ENCODE measurements at regions not wholly inside any gene's neighbourhood (a gene's known extent, or its start where the extent isn't known, plus 50 kb on each side); places are given as distances from the start of the nearest gene placed in this dataset.

DNA sequence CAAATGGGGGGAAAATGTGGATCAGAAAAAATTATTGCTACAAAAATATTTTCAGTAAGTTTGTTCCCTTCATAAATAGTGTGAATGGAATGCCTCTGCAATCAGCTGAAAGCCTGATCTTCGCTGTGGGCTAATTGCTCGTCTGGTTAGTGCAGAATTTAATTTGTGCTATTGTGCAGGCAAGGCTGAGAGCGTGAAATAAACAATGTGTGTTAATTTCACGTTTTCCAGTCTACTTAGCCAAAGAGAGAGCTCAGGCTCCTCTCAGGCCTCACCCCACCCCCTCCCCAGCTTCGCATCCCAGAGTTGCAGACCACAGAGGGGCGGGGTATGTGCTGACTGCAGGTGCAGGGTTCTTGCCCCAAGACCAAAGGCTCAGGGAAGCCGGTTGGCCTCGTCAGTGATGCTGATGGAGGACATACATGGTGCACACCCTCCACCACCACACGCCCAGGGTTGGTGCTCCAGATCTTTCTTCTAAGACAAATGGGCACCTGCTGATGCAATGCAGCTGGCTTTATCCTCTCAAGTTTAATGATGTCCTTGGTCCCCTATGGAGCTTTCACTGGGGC is 302.6 kb upstream of the SLC14A2 start:
- no peak for DNase-seq (ENCODE audit: low spot score)

DNA sequence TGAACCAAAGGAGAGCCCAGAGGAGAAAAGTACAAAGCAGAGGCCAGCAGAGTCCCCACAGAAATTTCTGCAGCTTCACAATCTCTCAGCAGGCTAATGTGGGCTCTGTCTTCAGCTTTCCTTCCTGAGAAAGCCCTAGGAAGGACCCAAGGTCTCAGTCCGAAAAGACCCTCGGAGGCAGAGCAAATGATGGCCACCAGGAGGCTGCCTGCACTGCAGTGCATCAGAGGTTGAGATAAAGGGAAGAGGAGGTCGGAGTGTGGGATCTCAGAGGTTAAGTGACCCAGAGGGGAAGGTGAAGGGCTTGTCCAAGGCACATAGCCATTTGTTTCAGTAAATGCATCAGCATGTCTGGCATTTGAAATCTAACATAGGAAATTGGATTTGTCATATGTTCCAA is 299.1 kb upstream of the SLC14A2 start:
- DNase-seq (ENCODE audit: low spot score) = no peak

DNA sequence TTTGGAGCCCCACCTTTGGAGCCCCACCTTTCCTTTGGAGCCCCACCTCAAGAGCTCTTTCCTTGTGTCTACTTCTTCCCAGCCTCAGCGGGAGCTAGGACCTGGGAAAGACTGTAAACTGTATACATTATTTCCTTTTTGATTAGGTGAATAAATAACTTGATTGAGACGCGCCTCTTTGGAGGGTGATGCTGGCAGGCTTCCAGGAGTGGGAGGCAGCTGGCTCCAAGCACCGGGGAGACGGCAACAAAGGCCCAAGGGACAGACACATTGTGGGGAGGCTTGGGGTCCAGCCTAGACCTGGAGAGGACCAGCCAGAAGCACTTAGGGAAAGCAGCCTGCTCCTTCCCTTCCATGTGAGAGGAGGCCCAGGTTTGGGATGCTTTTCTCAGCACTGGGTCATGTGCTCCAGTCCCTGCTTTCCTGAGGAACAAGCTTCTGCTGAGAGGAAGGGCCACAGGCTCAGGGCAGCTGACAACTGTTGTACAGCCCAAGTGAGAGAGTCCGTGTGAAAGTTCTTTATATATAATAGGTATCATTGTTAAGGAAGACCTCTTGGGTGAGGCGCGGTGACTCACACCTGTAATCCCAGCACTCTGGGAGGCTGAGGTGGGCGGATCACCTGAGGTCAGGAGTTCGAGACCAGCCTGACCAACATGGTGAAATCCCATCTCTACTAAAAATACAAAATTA is 297.2 kb upstream of the SLC14A2 start:
- DNase-seq (ENCODE audit: low spot score) = no peak

DNA sequence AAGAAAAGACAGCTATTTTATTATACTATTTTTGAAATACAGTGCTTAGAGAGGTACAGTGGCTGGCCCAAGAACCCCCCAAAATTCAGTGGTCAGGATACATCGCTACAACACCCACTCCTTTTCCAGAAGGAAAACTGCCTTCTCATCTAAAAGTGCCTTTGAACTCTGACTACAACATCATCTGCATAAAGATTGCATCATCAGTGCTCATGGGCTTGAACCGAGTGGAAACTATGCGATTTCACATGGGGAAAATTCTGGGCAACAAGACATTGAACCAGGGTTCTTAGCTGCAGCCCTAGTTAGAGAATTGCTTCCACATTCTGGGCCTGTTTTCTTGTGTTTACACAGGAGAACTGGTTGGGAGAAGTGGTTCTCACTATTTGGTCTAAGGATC is 294.6 kb upstream of the SLC14A2 start:
- no peak for DNase-seq (ENCODE audit: low spot score)

DNA sequence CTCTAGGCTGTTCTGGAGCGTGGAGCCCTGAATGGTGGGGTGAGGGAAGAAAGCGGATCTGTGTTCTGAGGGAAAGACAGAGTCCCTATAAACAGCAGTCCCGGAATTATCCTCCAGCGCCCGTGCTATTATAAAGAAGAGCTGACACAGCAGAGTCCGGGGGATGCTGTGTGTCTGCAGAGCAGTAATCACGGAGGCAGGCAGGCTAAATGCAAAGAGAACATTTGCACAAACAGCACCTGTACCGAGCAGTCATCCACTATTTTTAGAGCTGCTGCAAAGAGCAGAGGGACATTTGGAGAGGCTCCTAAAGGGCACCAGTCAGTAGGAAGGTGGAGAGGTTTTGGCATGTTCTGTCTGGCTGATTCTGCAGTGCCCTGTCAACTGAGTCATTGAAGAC is 293.8 kb upstream of the SLC14A2 start:
- peak; percentile 48 for DNase-seq (ENCODE audit: low spot score)

DNA sequence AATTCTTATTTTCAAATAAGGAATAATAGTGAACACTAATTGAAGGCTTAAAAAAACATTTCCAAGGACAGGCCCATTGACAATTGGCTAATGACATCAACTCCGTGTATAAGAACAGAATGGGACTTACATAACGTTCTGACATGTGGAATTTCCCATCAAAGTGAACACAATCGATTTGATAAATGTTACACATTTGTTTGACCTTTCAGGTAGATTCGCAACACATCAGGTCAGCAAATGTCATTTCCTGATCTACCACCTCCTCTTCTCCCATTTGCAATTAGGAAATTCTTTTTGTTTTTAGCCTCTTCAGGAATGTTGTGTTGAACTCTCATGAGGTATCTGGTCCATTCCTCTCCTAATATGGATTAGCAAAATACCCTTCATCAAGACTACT is 292.9 kb upstream of the SLC14A2 start:
- no peak for DNase-seq (ENCODE audit: low spot score)

DNA sequence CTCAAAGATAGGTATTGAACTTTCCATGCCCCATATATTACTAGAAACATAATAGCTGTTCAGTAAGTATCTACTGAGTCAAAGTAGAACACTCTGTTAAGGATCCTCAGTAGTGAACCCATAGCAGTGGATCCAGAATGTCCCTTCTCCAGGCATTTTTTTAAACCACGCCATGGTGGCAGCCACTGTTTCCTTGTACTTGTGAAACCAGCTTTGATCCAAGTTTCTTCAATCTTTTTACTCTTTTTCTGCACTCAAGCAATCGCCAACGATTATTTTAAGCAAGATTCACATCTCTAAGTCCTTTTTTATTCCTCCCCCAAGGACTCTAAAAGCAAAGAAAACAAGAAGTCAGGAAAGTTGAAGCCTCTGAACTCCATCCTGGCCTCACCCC is 291.2 kb upstream of the SLC14A2 start:
- no peak for DNase-seq (ENCODE audit: low spot score)

DNA sequence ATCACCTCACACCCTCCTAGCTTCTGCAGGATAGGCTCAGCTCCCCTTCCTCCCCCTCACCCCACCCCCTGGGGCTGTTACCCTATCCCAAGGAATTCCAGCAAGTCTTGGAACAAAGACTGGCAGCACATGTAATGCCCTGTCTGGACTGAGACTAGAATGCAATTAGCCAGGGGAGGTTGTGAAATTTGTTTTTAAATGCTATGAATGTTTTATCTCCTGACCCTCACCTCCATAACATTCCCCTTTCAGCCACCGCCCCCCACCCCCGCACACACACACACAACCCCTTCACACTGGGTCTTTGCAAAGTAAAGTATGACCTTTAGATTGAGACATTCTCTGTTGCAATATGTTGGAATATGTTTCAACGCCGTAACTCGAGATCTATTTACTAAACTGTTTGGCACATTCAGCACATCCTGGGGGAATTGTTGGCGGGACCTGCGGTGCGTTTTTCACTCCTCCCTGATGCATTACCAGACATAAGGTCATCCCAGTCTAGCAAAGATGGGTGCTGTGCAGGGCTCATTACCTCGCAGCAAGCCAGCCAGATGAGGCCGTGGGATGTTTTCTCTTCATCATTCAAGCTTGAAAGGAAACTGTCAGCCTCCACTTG is 290.7 kb upstream of the SLC14A2 start:
- DNase-seq (ENCODE audit: low spot score) = peak; percentile 60

DNA sequence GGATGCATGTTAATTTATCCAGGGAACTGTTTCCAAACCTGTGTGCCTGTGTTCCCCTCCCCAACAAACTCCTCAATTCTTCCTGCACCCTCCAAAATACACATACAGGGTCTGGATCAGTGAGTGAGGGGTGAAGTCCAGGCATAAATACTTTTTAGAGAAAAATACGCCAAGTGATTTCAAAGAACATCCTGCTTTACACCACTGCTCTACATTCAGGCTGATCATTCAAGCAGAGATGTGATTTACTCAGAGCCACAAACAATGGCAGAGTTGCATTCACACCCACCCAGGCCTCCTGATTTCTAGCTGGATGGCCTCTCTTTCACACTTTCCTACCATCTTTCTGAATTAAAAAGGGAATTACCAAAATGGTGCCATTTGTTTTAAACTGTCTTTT is 289.5 kb upstream of the SLC14A2 start:
- no peak for DNase-seq (ENCODE audit: low spot score)

DNA sequence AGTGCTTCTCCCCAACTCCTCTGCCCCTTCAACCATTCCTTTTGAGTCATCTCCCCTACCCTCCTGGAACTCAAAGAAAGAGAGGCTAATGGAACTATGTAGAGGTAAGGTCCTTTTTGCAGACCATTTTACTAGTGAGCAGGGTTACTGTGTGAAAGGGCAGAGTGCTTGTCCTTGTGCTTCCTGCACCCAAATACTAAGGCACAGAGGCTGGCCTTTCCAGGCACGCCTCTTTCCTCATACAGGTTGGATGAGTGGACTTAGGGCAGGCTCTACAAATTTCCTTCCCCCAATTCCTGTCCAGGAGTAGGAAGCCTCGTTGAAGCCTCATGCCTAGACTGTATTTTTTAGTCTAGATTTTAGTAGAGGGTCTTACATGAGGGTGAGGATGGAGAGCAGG is 288.8 kb upstream of the SLC14A2 start:
- DNase-seq (ENCODE audit: low spot score) = no peak

DNA sequence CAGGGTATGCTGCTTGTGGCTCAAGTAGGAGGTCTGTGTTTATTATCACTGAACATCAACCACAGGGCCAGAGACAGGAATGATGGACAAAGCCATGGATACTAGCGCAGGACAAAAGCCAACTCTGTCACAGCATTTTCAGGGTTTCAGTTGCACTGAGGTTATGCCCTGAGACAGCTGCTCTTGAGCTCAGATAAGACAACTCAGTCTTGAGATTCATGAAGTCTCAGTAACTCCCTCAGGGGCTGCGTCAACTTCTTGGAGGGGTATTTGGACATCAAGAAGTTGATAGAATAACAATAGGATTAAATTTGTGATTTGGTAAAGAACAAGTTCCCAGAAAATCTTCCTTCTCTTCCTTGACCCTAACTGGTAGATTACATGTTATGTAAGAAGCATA is 287.0 kb upstream of the SLC14A2 start:
- no peak for DNase-seq (ENCODE audit: low spot score)

DNA sequence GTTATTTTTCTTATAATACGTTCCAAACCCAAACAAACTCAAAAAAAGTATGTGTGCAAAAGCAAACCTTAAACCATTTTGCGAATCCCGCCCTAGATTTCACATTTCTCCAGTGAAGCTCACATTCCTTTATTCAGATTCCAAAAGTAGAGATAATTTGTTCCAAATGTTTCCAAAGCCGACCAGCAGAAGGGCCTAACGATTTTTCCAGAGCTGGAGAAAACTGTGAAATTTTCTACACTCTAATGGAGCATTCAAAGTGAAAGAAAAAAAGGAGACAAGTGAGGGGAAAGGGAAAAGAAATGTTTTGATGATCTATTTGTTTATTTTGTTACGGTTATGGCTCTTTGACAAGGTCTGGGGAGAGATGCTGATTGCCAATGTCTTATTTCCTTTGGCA is 286.5 kb upstream of the SLC14A2 start:
- DNase-seq (ENCODE audit: low spot score) = no peak

DNA sequence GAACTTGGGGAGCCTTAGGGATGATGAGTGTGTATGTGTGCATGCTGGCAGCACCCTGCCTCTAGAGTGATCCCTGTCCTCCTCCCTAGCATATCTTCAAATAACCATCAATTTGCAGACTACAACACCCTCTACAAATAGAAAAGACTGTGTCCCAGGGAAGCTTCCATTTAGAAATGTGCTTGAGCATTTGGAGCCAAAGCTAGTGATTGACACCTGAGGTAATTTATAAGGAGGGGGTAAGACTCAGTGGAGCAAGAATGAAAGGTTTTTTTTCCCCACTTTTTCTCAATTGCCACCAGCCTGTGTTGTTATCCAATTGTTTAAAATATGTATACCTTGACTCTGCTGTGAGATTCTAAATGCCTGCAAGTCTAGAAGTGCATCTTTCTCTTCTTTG is 286.0 kb upstream of the SLC14A2 start:
- DNase-seq (ENCODE audit: low spot score) = no peak

DNA sequence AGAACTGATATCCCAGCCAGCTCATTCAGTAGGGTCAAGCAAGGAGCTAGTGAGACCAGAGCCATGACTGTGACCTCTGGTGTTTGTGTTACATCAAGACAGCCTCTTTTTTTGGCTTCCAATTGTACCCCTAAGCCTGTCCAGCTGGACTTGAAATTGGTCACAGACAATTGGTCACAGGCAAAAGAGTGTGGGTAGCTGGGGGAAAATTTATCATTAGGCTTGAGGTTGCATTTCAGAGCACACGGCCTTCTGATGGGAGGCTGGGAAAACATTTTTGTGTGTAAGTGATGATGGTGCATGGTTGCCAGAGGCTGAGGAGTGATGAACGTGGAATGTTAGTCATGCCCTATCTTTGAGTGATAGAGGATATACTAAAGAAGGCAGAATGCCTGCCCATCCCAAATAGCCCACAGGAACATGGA is 285.1 kb upstream of the SLC14A2 start:
- DNase-seq (ENCODE audit: low spot score) = no peak

DNA sequence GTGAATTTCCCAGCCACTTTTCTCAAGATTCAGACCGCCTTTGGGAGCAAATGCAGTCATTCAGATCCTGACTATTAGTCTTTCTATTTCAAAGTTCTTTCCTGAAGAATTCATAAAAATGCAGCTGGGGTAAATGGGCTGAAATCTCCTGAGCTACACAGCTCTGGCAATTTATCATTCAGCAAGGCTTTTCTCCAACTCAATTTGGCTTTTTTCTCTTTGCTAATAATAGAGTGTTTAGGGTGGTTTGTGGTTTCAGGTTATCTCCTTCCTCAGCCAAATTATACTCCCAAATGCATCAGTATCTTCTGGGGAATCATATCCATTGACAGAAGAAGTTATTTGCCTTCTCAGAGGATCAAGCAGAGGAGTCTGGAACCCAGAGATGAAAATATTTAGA is 282.4 kb upstream of the SLC14A2 start:
- DNase-seq (ENCODE audit: low spot score) = no peak

DNA sequence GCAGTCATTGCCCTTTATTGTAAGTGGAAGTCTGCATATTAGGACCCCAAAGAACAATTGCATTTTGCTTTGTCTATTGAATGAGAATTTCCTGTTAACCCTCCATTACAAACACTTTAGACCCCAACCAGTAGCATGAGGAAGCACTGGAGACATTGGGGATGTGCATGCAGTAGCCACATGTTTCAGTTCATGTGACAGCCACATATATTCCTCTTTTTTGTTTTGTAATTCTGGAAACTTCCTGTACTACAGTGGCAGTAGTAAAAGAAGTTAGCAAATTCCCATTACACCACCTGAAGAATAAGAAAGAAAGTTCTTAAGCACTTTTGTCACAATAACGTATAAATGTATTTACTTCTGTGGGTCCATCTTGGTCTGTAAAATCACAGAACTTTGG is 281.1 kb upstream of the SLC14A2 start:
- DNase-seq (ENCODE audit: low spot score) = no peak

DNA sequence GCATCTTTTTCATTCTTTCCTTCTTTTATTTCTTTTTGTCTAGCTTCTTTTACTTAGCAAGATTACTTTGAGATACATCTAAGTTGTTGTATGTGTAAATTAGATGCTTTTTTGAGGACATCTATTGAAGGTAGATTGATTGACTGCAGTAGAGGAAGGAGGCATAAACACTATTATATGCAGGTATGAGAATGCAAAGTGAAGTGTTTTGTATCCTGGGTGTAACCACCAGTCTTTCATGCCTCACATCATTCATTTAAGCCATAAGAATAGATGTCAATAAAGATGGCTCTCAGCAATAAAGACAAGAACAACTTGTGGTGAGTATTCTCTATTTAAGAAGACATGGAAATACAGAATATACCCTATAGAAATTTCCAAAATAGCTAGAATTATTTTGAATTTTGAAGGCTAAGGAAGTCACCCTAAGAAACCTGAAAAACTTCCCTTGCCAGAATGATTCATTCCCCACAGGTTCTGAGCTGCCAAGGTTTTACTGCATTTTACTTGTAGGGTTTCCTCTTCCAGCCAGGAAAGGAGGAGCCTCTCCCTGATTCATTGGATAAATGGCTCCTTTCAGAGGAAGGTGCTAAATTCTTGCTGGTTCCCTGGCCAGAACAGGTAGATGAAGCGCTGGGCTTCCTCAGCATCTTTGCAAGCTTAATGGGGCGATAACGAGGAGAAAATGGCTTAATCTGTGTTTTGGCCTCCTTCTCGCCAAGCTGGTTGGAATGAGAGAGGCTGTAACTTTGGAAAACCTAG is 279.8 kb upstream of the SLC14A2 start:
- no peak for DNase-seq (ENCODE audit: low spot score)

DNA sequence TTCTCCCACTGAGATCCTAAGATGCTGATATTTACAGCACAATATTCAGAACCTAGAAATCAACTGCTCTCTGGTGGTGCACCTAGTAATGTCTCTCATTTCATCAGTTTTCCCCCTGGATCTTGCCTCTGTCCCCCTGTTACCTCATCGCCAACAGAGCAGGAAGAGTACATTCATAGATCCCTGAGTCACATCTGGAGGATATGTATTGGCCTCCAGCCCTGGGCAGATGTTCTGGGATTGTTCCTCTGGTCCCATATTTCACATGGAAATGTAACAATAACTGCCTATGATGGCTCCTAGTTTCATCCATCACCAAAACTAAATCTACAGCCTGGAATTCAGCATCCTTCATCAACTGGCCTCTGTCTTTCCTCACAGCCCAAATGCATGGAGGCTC is 278.8 kb upstream of the SLC14A2 start:
- no peak for DNase-seq (ENCODE audit: low spot score)

DNA sequence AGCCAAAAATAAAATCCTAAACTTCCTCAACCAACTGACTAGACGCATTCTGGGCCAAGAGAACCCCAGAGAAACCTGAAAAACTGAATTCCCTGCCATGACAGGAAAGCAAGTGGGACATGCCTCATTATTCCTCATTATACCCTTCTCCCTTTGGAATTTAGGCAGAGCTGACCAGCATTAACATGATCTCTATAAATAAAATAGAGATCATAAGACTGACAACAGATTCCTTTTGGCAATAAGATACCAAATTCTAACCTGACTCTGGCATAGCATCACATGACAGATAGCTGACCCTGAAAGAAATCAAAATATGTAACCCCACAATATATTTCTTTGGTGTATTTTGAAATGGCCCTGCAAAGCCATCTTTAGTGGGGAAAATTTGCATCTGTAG is 277.8 kb upstream of the SLC14A2 start:
- DNase-seq (ENCODE audit: low spot score) = no peak

DNA sequence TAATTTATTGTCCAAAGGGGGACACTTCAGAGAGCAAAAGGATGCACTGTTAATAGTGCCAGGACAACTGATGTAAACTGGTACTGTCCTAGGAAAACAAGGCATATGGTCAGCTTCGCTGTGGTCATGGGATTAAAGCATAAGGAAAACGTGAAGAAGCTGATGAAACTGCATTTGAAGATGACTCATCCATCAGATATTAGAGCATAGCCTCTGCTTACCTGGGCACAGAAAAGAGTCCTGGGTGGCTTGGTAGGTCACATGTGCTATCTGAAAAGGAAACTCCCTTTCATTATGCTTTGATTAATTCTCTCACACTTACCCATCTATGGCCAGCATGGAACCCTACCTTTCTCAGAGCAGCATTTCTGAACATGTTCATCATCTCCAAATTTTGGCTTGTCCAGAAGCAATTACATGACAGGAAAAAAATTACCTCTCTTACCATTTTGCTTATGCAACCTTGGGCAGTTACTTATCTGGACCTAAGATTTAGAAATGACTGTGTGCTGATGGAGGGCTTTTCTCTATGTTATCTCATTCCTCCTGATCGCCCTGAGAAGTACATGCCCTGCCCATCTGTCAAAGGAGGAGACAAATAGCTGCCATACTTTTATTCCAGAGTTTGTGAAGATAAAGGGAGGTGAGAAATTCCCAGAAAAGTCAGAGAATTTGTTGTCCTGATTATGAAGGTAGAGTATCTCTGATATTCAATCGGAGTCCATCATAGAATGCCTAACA is 275.3 kb upstream of the SLC14A2 start:
- no peak for DNase-seq (ENCODE audit: low spot score)

DNA sequence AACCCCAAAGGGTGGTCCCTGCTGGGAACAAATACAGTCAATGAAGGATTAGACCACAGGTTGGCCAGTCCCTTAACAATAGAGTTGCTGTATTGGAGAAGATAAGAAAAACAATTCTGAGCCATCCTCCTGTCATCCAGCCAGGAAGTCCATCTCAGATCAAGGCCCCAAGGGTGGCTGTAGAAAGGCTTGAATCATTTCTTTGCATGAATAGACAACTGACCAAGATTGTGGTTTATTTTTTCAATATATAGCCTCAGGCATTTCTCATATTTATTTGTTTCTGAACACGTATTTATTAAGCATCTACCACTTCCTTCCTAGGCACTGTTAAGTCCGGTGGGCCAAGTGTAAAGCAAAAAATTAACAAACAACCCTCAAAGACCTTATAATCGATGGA is 274.4 kb upstream of the SLC14A2 start:
- DNase-seq (ENCODE audit: low spot score) = no peak

DNA sequence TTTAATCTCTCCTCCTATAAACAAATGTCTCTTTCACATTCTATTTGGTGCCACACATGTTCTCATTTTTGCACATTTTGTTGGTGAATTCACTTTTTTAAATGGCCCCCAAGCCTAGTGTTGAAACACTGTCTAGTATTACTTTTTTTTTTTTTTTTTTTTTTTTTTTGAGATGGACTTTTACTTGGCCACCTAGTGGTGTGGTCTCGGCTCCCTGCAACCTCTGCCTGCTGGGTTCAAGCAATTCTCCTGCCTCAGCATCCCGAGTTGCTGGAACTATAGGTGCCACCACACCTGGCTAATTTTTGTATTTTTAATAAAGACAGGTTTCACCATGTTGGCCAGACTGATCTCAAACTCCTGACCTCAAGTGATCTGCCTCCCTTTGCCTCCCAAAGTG is 273.8 kb upstream of the SLC14A2 start:
- no peak for DNase-seq (ENCODE audit: low spot score)

All from putamen (tissue), 1 donor.